Gastroesophageal sphincter (tissue), 3 donors: ENCODE measurements at regions not wholly inside any gene's neighbourhood (a gene's known extent, or its start where the extent isn't known, plus 50 kb on each side); places are given as distances from the start of the nearest gene placed in this dataset.

Experiments used
- CTCF ChIP-seq, 4 experiments: fragments of 200-600 bp in 2 of 4; fragments of 450-650 bp in 2 of 4; sonication (generic) in 1 of 4; IDR thresholded peaks; one replicate each; pipeline ENCODE4 v1.5.1; 2017 to 2019; ENCODE audit warnings: antibody characterized with exemption in 4 of 4, mild to moderate bottlenecking in 2 of 4, moderate library complexity in 2 of 4
- EP300 ChIP-seq: sonication (generic); formaldehyde crosslinking; IDR thresholded peaks from one replicate; pipeline ENCODE4 v1.6.1; 2017; ENCODE audit warnings: antibody characterized with exemption, mild to moderate bottlenecking
- POLR2A ChIP-seq, 2 donors: fragments of 450-650 bp; IDR thresholded peaks; one replicate each; pipeline ENCODE4 v1.6.1; 2017; ENCODE audit warnings: antibody characterized with exemption in 2 of 2, mild to moderate bottlenecking in 2 of 2, moderate library complexity in 1 of 2
- POLR2AphosphoS5 ChIP-seq: sonication (generic); formaldehyde crosslinking; IDR thresholded peaks from one replicate; pipeline ENCODE4 v1.6.1; 2017; ENCODE audit warnings: antibody characterized with exemption

- no peak for TF ChIP-seq CTCF (IDR thresholded peaks at IDR 0.05)
- no peak for TF ChIP-seq EP300
- no peak for TF ChIP-seq POLR2A (IDR thresholded peaks at IDR 0.05)
- TF ChIP-seq POLR2AphosphoS5 = no peak
Observed at GRCh38 chr2:121088251-121089165, 196.5 kb downstream of the TFCP2L1 start.
